HCT116 (cell line): ENCODE measurements at regions not wholly inside any gene's neighbourhood (a gene's known extent, or its start where the extent isn't known, plus 50 kb on each side); places are given as distances from the start of the nearest gene placed in this dataset.

Experiments used
- ATAC-seq: fragments of 200-7000 bp; cut with Tn5 transposase; 2 replicates; pipeline ENCODE4 v1.9.1; 2020; ENCODE audit warnings: mild to moderate bottlenecking, moderate library complexity
- BruUV-seq: library from RNA; stranded (reverse); fragments of 400-500 nt; replicated peaks from 2 replicates; lab custom pipeline; 2021; lab: Mats Ljungman, UMichigan
- CTCF ChIA-PET: fragments of 300-600 bp; sonication (Branson Sonifier 250); formaldehyde crosslinking; loops from one replicate; lab custom pipeline; 2021; ENCODE audit warnings: antibody characterized with exemption; lab: Charles Lee
- POLR2A ChIA-PET: fragments of 300-600, 350-600 bp; sonication (Branson Sonifier 250); formaldehyde crosslinking; loops from one replicate; lab custom pipeline; 2021; ENCODE audit warnings: antibody characterized with exemption; lab: Charles Lee
- RAD21 ChIA-PET, 2 experiments: fragments of 300-600 bp; sonication (Branson Sonifier 250); formaldehyde crosslinking; loops; one replicate each; lab custom pipeline; 2023; ENCODE audit warnings: low total read pairs in 2 of 2; ENCODE audit not compliant: uncharacterized antibody in 2 of 2, unreplicated experiment in 2 of 2, low non-redundant PET in 1 of 2; lab: Charles Lee
- DNase-seq: peaks from one replicate; pipeline ENCODE4 v3.0.0-alpha.2; 2010; ENCODE audit warnings: low read depth, low spot score
- H2AFZ ChIP-seq: fragments of 200-600 bp; shearing (Covaris generic), sonication (generic); 2 replicates; pipeline ENCODE4 v1.6.1; 2017; ENCODE audit warnings: low read depth, mixed run types, mixed read lengths, antibody characterized with exemption, low read length; ENCODE audit not compliant: poor library complexity, severe bottlenecking
- H3K27ac ChIP-seq: 2 replicates; pipeline ENCODE4 v1.5.1; 2012; ENCODE audit warnings: low read depth, low read length
- H3K27me3 ChIP-seq: fragments of 200-600 bp; sonication (generic); 2 replicates; pipeline ENCODE4 v1.6.1; 2016; ENCODE audit warnings: mixed run types, low read length, mixed read lengths; ENCODE audit not compliant: insufficient read depth
- H3K36me3 ChIP-seq, 2 experiments: fragments of 200-500 bp in 1 of 2; fragments of 200-600 bp in 1 of 2; sonication (Bioruptor generic) in 1 of 2; sonication (generic) in 1 of 2; 2 replicates each; pipeline versions ENCODE4 v1.5.1 to v1.6.1; 2014 to 2016; ENCODE audit warnings: low read length in 2 of 2, inconsistent platforms in 1 of 2, mixed read lengths in 1 of 2, mixed run types in 1 of 2; ENCODE audit not compliant: insufficient read depth in 2 of 2, control insufficient read depth in 1 of 2
- H3K4me1 ChIP-seq, 2 experiments: fragments of 200-600 bp in 1 of 2; sonication (generic) in 1 of 2; 2 replicates each; pipeline versions ENCODE4 v1.5.1 to v1.6.1; 2012 to 2017; ENCODE audit warnings: low read length in 2 of 2, inconsistent platforms in 1 of 2, mild to moderate bottlenecking in 1 of 2, mixed read lengths in 1 of 2, mixed run types in 1 of 2, moderate library complexity in 1 of 2; ENCODE audit not compliant: insufficient read depth in 2 of 2, control insufficient read depth in 1 of 2
- H3K4me2 ChIP-seq: fragments of 200-600 bp; sonication (generic); 2 replicates; pipeline ENCODE4 v1.6.1; 2017; ENCODE audit warnings: mixed run types, low read length, mixed read lengths
- H3K4me3 ChIP-seq, 2 experiments: fragments of 200-600 bp in 1 of 2; sonication (generic) in 1 of 2; replicated peaks in 1 of 2; 2 replicates each; pipeline ENCODE4 v1.5.1; 2011 to 2016; ENCODE audit warnings: low read length in 2 of 2, control low read depth in 1 of 2, low read depth in 1 of 2, mild to moderate bottlenecking in 1 of 2, mixed read lengths in 1 of 2, mixed run types in 1 of 2
- H3K79me2 ChIP-seq: fragments of 200-600 bp; sonication (generic); 2 replicates; pipeline ENCODE4 v1.6.1; 2017; ENCODE audit warnings: mild to moderate bottlenecking, mixed run types, low read length, moderate library complexity, mixed read lengths; ENCODE audit not compliant: insufficient read depth
- H3K9ac ChIP-seq: fragments of 200-600 bp; sonication (generic); 2 replicates; pipeline ENCODE4 v1.6.1; 2016; ENCODE audit warnings: low read length, mixed read lengths
- H3K9me2 ChIP-seq: fragments of 200-600 bp; sonication (generic), shearing (Covaris generic); 2 replicates; pipeline ENCODE4 v1.6.1; 2017; ENCODE audit warnings: mixed run types, mild to moderate bottlenecking, moderate library complexity; ENCODE audit not compliant: insufficient read depth
- H3K9me3 ChIP-seq, 2 experiments: fragments of 200-500 bp in 1 of 2; fragments of 200-600 bp in 1 of 2; sonication (Bioruptor generic) in 1 of 2; sonication (generic) in 1 of 2; 2 replicates each; pipeline ENCODE4 v1.6.1; 2014 to 2017; ENCODE audit warnings: low read length in 2 of 2, mixed read lengths in 2 of 2, inconsistent platforms in 1 of 2, low read depth in 1 of 2, mild to moderate bottlenecking in 1 of 2, mixed run types in 1 of 2, moderate library complexity in 1 of 2; ENCODE audit not compliant: control insufficient read depth in 1 of 2, insufficient read depth in 1 of 2
- H4K20me1 ChIP-seq: fragments of 200-600 bp; sonication (generic), shearing (Covaris generic); 2 replicates; pipeline ENCODE4 v1.6.1; 2017; ENCODE audit warnings: mixed run types, mild to moderate bottlenecking, moderate library complexity; ENCODE audit not compliant: insufficient read depth
- CEBPB ChIP-seq: IDR thresholded peaks from 2 replicates; pipeline ENCODE4 v1.6.1; 2012; ENCODE audit warnings: low read depth
- EGR1 ChIP-seq: IDR thresholded peaks from 2 replicates; pipeline ENCODE4 v1.6.1; 2012; ENCODE audit warnings: low read depth
- ELF1 ChIP-seq: IDR thresholded peaks from 2 replicates; pipeline ENCODE4 v1.6.1; 2012; ENCODE audit warnings: low read depth, borderline replicate concordance
- EZH2 ChIP-seq: fragments of 200-600 bp; sonication (generic); IDR thresholded peaks from 2 replicates; pipeline ENCODE4 v1.6.1; 2017; ENCODE audit warnings: antibody characterized with exemption, mixed run types
- FOSL1 ChIP-seq: IDR thresholded peaks from 2 replicates; pipeline ENCODE4 v1.6.1; 2012; ENCODE audit warnings: low read depth
- JUND ChIP-seq: IDR thresholded peaks from 2 replicates; pipeline ENCODE4 v1.6.1; 2012
- POLR2A ChIP-seq: IDR thresholded peaks from 2 replicates; pipeline ENCODE4 v1.7.0; 2011; ENCODE audit warnings: borderline replicate concordance; ENCODE audit not compliant: insufficient read depth, insufficient read length; ENCODE audit errors: extremely low read depth
- POLR2AphosphoS5 ChIP-seq: IDR thresholded peaks from 2 replicates; pipeline ENCODE4 v1.6.1; 2011; ENCODE audit warnings: mild to moderate bottlenecking, low read depth, low read length, moderate library complexity
- RAD21 ChIP-seq: IDR thresholded peaks from 2 replicates; pipeline ENCODE4 v1.6.1; 2012; ENCODE audit warnings: low read depth, mild to moderate bottlenecking
- SIN3A ChIP-seq: IDR thresholded peaks from 2 replicates; pipeline ENCODE4 v1.6.1; 2012; ENCODE audit warnings: low read depth
- SP1 ChIP-seq: IDR thresholded peaks from 2 replicates; pipeline ENCODE4 v1.6.1; 2012; ENCODE audit warnings: low read depth
- SRF ChIP-seq: IDR thresholded peaks from 2 replicates; pipeline ENCODE4 v1.6.1; 2012; ENCODE audit warnings: low read depth
- TCF7L2 ChIP-seq: IDR thresholded peaks from 2 replicates; pipeline ENCODE4 v1.7.0; 2011; ENCODE audit warnings: borderline replicate concordance, inconsistent platforms; ENCODE audit not compliant: insufficient read depth, insufficient read length; ENCODE audit errors: extremely low read depth
- YY1 ChIP-seq: IDR thresholded peaks from 2 replicates; pipeline ENCODE4 v1.6.1; 2011; ENCODE audit warnings: low read length, low read depth, moderate library complexity, mild to moderate bottlenecking; ENCODE audit not compliant: insufficient replicate concordance; ENCODE audit errors: extremely low read depth
- ZBTB33 ChIP-seq: IDR thresholded peaks from 2 replicates; pipeline ENCODE4 v1.6.1; 2011; ENCODE audit warnings: mild to moderate bottlenecking, low read length, moderate library complexity; ENCODE audit not compliant: insufficient replicate concordance; ENCODE audit errors: extremely low read depth
- ZFX ChIP-seq: fragments of 450-650 bp; IDR thresholded peaks from 2 replicates; pipeline ENCODE4 v1.6.1; 2017
- ZNF274 ChIP-seq: fragments of 200-500 bp; sonication (Bioruptor generic); IDR thresholded peaks from 2 replicates; pipeline ENCODE4 v1.6.1; 2014; ENCODE audit warnings: mild to moderate bottlenecking, low read depth, low read length, inconsistent platforms
- intact Hi-C: fragments of 100-400 bp; cut with micrococcal nuclease; formaldehyde crosslinking; loops from 2 replicates; pipeline ENCODE4 v1.10.0; 2022
- TF ChIP-seq, protein P1 (sequence below): IDR thresholded peaks from 2 replicates; pipeline ENCODE4 v1.6.1; 2012
- TF ChIP-seq, protein P2 (sequence below): IDR thresholded peaks from 2 replicates; pipeline ENCODE4 v1.6.1; 2012; ENCODE audit warnings: low read depth
- TF ChIP-seq, protein P3 (sequence below): IDR thresholded peaks from 2 replicates; pipeline ENCODE4 v1.6.1; 2012

DNA sequence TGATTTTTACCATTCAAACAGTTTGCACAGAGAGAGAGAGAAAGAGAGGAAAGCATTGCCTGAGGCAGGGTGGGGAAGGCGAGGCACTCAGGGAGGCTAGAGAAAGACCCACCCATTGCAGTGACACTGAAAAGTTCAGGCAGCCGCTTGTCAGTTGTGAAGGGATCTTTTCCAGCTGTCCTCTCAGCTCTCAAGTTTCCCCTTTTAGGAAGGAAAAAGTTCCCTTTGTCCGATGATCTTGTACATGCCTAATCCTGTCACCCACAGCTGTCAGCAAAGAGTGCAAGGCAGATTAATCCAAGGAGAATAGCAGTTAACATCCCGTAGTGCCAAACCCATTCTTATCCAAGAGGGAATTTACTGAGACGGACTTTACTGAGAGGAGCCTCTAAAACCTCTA is 255.0 kb downstream of the MAGEB5 start:
- DNase-seq (no peak), ATAC-seq (no peak)
- Histone ChIP-seq H4K20me1 (no peaks in the 10 kb centered on the region), H3K4me2 (no peak overlapping the region), H3K27me3 (no peaks in the 10 kb centered on the region), H3K9me2 (no peaks in the 10 kb centered on the region), H3K79me2 (no peaks in the 10 kb centered on the region), H3K36me3 (no peaks in the 10 kb centered on the region), H3K9ac (no peak overlapping the region), H3K9me3 (no peaks in the 10 kb centered on the region), H3K27ac (no peak overlapping the region), H3K4me1 (no peaks in the 10 kb centered on the region), H2AFZ (no peak overlapping the region), H3K4me3 (no peak overlapping the region)
- no TSS peak for BruUV-seq
- ChIA-PET RAD21 (no interaction called here), POLR2A (no interaction called here), CTCF (no interaction called here)
- intact Hi-C loops: no loop called here
- TF ChIP-seq, protein P1, sequence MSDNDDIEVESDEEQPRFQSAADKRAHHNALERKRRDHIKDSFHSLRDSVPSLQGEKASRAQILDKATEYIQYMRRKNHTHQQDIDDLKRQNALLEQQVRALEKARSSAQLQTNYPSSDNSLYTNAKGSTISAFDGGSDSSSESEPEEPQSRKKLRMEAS: no peak
- TF ChIP-seq SP1 (no peak), EGR1 (no peak), POLR2A (no peak), POLR2AphosphoS5 (no peak), ELF1 (no peak), ZBTB33 (no peak), EZH2 (no peak), YY1 (no peak), CEBPB (no peak), SRF (no peak), SIN3A (no peak), RAD21 (no peak), JUND (no peak), TCF7L2 (no peak), FOSL1 (no peak), ZFX (no peak), ZNF274 (no peak)
- TF ChIP-seq, protein P2, sequence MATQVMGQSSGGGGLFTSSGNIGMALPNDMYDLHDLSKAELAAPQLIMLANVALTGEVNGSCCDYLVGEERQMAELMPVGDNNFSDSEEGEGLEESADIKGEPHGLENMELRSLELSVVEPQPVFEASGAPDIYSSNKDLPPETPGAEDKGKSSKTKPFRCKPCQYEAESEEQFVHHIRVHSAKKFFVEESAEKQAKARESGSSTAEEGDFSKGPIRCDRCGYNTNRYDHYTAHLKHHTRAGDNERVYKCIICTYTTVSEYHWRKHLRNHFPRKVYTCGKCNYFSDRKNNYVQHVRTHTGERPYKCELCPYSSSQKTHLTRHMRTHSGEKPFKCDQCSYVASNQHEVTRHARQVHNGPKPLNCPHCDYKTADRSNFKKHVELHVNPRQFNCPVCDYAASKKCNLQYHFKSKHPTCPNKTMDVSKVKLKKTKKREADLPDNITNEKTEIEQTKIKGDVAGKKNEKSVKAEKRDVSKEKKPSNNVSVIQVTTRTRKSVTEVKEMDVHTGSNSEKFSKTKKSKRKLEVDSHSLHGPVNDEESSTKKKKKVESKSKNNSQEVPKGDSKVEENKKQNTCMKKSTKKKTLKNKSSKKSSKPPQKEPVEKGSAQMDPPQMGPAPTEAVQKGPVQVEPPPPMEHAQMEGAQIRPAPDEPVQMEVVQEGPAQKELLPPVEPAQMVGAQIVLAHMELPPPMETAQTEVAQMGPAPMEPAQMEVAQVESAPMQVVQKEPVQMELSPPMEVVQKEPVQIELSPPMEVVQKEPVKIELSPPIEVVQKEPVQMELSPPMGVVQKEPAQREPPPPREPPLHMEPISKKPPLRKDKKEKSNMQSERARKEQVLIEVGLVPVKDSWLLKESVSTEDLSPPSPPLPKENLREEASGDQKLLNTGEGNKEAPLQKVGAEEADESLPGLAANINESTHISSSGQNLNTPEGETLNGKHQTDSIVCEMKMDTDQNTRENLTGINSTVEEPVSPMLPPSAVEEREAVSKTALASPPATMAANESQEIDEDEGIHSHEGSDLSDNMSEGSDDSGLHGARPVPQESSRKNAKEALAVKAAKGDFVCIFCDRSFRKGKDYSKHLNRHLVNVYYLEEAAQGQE: no peak
- TF ChIP-seq, protein P3, sequence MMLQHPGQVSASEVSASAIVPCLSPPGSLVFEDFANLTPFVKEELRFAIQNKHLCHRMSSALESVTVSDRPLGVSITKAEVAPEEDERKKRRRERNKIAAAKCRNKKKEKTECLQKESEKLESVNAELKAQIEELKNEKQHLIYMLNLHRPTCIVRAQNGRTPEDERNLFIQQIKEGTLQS: no peak
